Ovary (tissue), 3 donors: ENCODE measurements at regions not wholly inside any gene's neighbourhood (a gene's known extent, or its start where the extent isn't known, plus 50 kb on each side); places are given as distances from the start of the nearest gene placed in this dataset.

Experiments
- CTCF ChIP-seq, 3 donors: fragments of 450-650 bp in 2 of 3; fragments of 200-600 bp in 1 of 3; IDR thresholded peaks; one replicate each; pipeline versions ENCODE4 v1.5.1 to v1.8.0; 2016 to 2022; ENCODE audit warnings: antibody characterized with exemption in 3 of 3, mild to moderate bottlenecking in 1 of 3
- EP300 ChIP-seq: sonication (generic); formaldehyde crosslinking; IDR thresholded peaks from one replicate; pipeline ENCODE4 v1.6.1; 2017; ENCODE audit warnings: antibody characterized with exemption
- POLR2A ChIP-seq: fragments of 450-650 bp; IDR thresholded peaks from one replicate; pipeline ENCODE4 v1.6.1; 2017; ENCODE audit warnings: antibody characterized with exemption, mild to moderate bottlenecking, moderate library complexity
- donor health status: DM: no; HTN: no; CAD: no.

DNA sequence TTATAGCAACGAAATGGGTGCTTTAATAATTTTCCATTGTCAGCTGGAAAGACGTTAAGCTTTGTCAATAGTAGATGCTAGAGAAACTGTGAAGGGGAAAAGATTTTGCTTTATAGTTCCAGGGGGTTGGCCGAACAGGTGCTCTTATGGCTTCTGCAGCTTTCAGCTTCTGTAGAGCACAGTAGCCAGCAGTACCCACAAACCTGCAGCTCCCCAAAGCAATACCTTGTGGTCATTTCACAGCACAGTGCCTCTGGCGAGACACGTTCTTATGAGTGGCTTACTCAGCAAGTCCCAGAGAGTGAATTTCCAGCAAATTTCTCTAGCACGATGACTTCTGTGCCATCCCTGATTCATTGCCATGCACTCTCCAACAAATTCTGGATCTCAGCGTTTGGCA lies 416.3 kb upstream of the ATP2B1 start:
- no peak for TF ChIP-seq CTCF (IDR thresholded peaks at IDR 0.05)
- TF ChIP-seq POLR2A, result no peak
- no peak for TF ChIP-seq EP300
